Activated naive CD4-positive, alpha-beta T cell treated with anti-CD3 and anti-CD28 coated beads, Interleukin-2, amount 50 U/mL, for 24 hours (primary cell): ENCODE measurements at regions not wholly inside any gene's neighbourhood (a gene's known extent, or its start where the extent isn't known, plus 50 kb on each side); places are given as distances from the start of the nearest gene placed in this dataset.

Experiments used
- H3K27ac Mint-ChIP-seq: one replicate; pipeline ENCODE4 v1.8.0; 2021; ENCODE audit warnings: mild to moderate bottlenecking, mixed read lengths
- H3K27me3 Mint-ChIP-seq: one replicate; pipeline ENCODE4 v1.8.0; 2021; ENCODE audit warnings: mixed read lengths
- H3K36me3 Mint-ChIP-seq: one replicate; pipeline ENCODE4 v1.8.0; 2021; ENCODE audit warnings: mixed read lengths
- H3K4me1 Mint-ChIP-seq: one replicate; pipeline ENCODE4 v1.8.0; 2021; ENCODE audit warnings: mixed read lengths
- H3K4me3 Mint-ChIP-seq: one replicate; pipeline ENCODE4 v1.8.0; 2021; ENCODE audit warnings: mild to moderate bottlenecking, mixed read lengths
- H3K9me3 Mint-ChIP-seq: one replicate; pipeline ENCODE4 v1.8.0; 2021; ENCODE audit warnings: mixed read lengths

DNA sequence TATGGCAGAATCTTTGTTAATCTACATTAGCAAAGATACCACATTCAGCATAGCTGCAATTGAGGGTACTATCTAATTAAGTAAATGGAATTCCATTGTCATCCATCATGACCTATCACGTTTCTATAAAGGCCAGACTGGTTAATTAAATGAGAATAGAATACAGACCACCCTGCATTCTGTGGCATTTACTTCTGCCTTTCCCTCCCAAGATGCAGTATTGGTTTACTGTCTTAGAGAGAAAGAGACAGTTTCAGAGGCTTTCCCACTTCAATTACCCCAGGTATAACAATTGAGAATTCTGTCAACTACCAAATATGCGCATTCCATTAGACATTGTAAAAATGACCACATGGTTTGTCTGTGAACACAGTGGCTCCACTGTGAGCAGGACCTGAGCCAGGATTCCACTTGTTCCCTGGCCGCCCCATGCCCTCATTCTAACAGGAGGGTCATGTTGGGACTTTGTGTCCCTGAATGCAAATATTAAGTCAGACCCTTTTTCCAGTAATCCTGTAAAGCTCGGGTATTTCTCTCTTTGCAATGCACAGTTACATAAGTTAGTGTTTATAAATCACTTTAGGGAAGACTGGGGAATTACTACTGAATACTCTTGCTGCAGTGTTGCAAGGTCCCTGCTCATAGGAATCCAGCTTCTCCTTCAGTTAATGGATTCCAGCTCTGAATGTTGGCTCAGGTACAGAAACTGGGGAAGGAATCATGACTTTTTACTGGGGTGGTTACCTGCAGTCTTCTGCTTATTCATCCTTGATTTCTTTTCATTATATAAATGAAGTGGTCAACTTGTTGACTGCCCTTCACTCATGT is 261.0 kb downstream of the PDGFC start:
- Mint-ChIP-seq H3K4me1 (no peaks in the 10 kb centered on the region), H3K4me3 (no peak overlapping the region), H3K36me3 (no peaks in the 10 kb centered on the region), H3K9me3 (no peaks in the 10 kb centered on the region), H3K27me3 (no peaks in the 10 kb centered on the region), H3K27ac (no peak overlapping the region)

DNA sequence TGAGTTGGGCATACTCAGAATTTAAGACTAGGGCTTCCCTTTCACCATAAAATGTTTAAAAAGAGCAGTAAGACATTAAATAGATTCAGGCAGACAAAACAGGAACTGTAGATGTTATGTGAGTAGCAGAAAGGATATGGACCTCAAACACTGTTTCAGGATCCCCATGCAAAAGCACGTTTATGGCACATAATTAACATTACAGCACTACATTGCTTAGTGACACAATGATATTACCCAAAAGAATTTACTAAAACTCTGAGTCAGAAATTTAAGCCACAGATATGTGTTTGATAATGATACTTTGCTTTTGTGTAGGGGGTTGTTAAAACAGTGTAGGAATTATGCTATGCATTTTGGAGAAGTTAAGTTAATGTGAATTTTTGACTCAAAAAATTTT is 266.3 kb downstream of the PDGFC start:
- Mint-ChIP-seq H3K4me3 (no peak overlapping the region), H3K27ac (no peak overlapping the region), H3K36me3 (no peaks in the 10 kb centered on the region), H3K27me3 (no peaks in the 10 kb centered on the region), H3K4me1 (no peaks in the 10 kb centered on the region), H3K9me3 (no peaks in the 10 kb centered on the region)

DNA sequence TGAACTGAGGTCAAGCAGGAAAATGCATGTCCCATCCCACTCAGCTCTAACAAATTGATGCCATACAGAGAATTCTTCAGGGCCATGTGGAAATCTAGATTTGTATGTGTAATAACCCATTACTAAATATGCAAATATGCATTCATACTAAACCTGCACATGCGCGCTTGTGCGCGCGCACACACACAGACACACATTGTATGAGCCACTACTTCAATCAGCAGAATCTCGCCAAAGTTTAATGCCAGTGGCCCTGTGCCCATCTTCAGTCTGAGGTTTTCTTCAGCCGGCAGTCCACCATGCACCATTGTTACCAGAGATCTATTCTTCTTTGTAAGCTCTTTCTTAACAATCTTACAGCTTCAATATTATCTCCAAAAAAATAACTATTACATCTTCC is 276.4 kb downstream of the PDGFC start:
- Mint-ChIP-seq H3K27ac (no peak overlapping the region), H3K27me3 (no peaks in the 10 kb centered on the region), H3K9me3 (peaks cover 9% of the 10 kb centered on the region), H3K4me3 (no peak overlapping the region), H3K4me1 (no peaks in the 10 kb centered on the region), H3K36me3 (no peaks in the 10 kb centered on the region)

DNA sequence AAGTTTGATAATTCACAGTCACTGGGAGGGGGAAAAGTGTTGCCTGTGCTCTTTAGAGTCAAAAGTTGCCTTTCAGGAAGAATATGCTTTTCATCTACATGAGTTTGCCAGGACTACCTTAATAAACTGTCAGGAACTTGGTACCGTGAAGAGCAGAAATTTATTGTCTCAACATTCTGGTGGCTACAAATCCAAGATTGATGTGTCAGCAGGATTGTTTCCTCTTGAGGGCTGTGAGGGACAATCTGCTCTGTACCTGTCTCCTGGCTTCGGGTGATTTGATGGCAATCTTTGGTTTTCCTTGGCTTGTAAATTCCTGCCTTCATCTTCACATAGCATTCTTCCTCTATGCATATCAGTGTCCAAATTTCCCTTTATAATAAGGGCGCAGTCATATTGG is 277.2 kb downstream of the PDGFC start:
- Mint-ChIP-seq H3K36me3 (no peaks in the 10 kb centered on the region), H3K4me3 (no peak overlapping the region), H3K27me3 (no peaks in the 10 kb centered on the region), H3K4me1 (no peaks in the 10 kb centered on the region), H3K9me3 (peaks cover 9% of the 10 kb centered on the region), H3K27ac (no peak overlapping the region)

- Mint-ChIP-seq H3K36me3 (no peaks in the 10 kb centered on the region), H3K27ac (no peak overlapping the region), H3K4me3 (no peak overlapping the region), H3K9me3 (peaks cover 4% of the 10 kb centered on the region), H3K4me1 (no peaks in the 10 kb centered on the region), H3K27me3 (no peaks in the 10 kb centered on the region)
These were observed 278.0 kb downstream of the PDGFC start for GRCh38 chr4:156693557-156693956.

DNA sequence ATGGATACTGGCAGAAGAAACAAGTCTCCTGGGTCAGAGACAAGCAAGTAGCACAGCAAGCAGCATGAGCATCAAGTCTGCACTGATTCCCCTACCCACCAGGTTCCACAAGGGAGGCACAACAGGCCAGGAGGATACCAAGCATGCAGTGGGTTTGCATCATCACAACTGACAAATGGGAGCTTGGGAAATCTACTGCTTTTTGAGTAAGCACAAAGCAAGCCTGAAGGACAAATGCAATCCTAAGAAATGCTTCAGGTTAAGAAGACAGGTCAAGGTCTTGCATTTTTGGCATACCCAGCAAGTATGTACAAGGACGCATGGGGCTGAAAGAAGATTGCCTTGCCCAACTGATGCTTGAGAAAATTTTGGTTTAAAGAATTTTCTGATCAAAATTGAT is 279.6 kb downstream of the PDGFC start:
- Mint-ChIP-seq H3K4me1 (no peaks in the 10 kb centered on the region), H3K4me3 (no peak overlapping the region), H3K9me3 (peaks cover 4% of the 10 kb centered on the region), H3K27me3 (no peaks in the 10 kb centered on the region), H3K36me3 (no peaks in the 10 kb centered on the region), H3K27ac (no peak overlapping the region)

DNA sequence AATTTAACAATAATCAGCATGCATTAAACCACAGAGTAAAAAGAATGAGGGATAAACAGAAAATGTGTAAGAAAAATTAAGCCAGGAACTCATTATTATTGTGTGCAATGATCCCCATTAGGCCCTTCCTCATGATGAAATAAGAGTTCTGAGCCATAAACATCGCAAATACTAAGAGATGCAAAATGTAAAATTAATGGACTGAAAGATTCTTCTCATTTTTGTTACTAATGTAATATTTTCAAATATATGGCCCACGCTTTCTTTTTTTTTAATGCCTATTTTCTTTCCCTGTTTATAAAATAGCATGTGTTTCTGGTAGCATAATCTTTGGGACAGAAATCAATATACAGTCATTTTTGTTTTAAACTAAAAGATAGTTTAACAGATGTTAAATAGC is 281.0 kb downstream of the PDGFC start:
- no peak overlapping the region for H3K27ac Mint-ChIP-seq
- H3K27me3 Mint-ChIP-seq = no peaks in the 10 kb centered on the region
- H3K4me3 Mint-ChIP-seq = no peak overlapping the region
- H3K4me1 Mint-ChIP-seq = no peaks in the 10 kb centered on the region
- H3K9me3 Mint-ChIP-seq = peaks cover 3% of the 10 kb centered on the region
- no peaks in the 10 kb centered on the region for H3K36me3 Mint-ChIP-seq

GRCh38 chr4:156686120-156686519 is 285.5 kb downstream of the PDGFC start:
- Mint-ChIP-seq H3K27ac (no peak overlapping the region), H3K4me1 (no peaks in the 10 kb centered on the region), H3K4me3 (no peak overlapping the region), H3K27me3 (no peaks in the 10 kb centered on the region), H3K36me3 (no peaks in the 10 kb centered on the region), H3K9me3 (peaks cover 6% of the 10 kb centered on the region)

DNA sequence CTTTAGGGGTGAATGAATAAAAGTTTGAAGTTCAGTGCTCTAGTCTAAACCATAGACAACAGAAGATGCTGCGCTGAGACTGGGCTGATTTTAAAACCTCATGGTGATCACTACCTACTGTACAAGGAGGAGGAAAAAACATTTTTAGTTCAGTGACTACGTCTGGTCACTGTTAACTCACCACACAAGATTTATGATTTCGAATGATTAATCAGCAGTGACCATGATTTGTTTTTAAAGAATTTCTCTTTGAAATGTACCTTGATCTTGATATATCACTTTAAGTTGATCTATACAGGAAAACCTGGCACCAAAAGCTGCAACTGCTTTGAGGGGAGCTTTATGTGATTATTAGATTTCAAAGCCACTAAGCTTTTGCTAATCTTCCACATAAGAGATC is 286.3 kb downstream of the PDGFC start:
- Mint-ChIP-seq H3K4me3 (no peak overlapping the region), H3K9me3 (peaks cover 6% of the 10 kb centered on the region), H3K36me3 (no peaks in the 10 kb centered on the region)

DNA sequence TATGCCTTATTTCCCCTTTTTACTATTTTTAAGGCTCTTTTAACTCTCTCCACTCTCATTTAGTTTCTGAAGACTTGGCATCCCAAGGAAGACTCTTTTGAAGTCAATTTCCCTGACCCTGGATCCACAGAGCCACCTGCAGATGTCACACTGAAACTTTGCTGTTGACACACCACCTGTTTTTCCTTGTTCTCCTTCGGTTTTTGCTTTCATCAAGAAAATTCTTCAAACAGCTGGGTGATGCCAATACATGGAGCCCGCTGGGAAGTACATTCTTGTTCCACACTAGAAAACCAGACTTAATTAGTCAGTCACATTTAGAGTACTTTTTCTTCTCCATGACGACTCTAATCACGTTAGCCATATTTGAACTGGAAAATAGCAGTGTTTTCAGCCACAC is 293.9 kb downstream of the PDGFC start:
- no peak overlapping the region for H3K4me3 Mint-ChIP-seq
- no peaks in the 10 kb centered on the region for H3K36me3 Mint-ChIP-seq
- H3K27ac Mint-ChIP-seq = no peak overlapping the region
- no peaks in the 10 kb centered on the region for H3K4me1 Mint-ChIP-seq
- H3K9me3 Mint-ChIP-seq = peaks cover 6% of the 10 kb centered on the region
- H3K27me3 Mint-ChIP-seq = no peaks in the 10 kb centered on the region

More for the DNA sequence above, 286.3 kb downstream of the PDGFC start:
- Mint-ChIP-seq H3K27me3 (no peaks in the 10 kb centered on the region), H3K4me1 (no peaks in the 10 kb centered on the region), H3K27ac (no peak overlapping the region)

DNA sequence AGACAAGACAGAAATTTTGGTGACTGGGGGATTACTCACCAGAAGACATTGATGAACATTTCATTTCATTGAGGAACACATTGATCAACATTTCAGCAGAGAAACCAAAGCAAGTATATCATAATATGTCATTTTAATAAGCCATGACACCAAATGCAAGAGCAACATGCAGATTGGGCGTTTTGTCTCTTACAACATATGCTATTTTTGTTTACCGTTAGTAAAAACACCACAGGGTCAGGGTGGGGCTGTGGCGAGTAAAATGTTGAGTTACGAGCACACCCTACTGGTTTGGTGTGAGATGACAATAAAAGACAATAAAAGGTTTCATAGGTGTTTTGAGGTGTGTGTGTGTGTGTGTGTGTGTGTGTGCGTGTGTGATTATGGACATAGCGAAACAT is 294.5 kb downstream of the PDGFC start:
- Mint-ChIP-seq H3K9me3 (peaks cover 6% of the 10 kb centered on the region), H3K27ac (no peak overlapping the region), H3K4me1 (no peaks in the 10 kb centered on the region), H3K36me3 (no peaks in the 10 kb centered on the region), H3K4me3 (no peak overlapping the region), H3K27me3 (no peaks in the 10 kb centered on the region)

DNA sequence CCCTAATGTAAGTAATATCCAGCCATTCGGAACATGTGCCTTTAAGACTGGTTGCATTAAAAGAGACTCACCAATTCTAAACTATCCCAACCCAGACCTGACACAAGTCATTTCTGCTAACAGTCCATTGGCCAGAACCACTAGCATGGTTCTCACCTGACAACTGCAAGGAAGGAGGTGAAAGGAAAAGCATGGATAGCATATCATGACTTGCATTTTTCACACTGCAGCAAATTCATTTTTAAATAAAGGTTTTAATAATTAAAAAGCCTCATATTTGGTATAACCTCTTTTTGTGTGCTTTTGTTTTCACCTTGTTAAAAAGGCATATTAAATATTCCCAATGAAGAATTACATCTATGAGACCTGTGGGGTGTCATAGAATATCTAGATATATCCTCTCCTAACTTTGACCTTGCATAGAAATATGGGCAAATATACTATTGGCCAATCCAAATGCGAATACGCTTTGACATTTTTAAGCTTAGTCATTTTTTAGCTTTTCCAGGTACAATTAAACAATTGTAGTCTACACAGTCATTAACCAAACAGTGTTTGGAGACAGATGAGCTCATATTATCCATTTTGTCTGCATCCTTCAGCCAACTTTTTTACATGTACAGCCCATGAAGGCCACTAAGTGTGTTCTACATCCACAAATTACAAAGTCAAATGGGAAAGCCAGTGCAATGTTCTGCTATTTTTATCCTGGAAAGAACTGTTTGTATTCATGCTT is 295.3 kb downstream of the PDGFC start:
- Mint-ChIP-seq H3K36me3 (no peaks in the 10 kb centered on the region), H3K4me1 (no peaks in the 10 kb centered on the region), H3K27me3 (no peaks in the 10 kb centered on the region), H3K9me3 (no peaks in the 10 kb centered on the region), H3K27ac (no peak overlapping the region), H3K4me3 (no peak overlapping the region)

DNA sequence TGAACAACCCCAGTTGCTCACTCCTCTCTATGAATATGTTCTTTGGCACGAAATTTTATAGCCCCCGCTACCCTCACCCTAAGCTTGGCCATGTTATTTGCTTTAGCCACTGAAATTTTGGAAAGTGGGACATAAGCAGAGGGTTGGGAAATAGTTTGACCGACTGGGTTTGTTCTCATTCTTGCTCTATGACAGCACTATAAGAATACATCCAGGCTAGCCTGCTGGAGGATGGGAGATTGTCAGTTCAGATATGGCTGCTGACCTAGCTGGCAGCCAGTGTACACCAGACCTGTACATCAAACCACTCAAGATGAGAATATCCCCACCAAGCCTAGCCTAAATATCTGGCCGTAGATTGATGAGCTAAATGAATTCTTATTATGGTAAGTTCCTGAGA is 298.1 kb downstream of the PDGFC start:
- H3K4me1 Mint-ChIP-seq = no peaks in the 10 kb centered on the region
- no peaks in the 10 kb centered on the region for H3K27me3 Mint-ChIP-seq
- H3K4me3 Mint-ChIP-seq = no peak overlapping the region
- H3K36me3 Mint-ChIP-seq = no peaks in the 10 kb centered on the region
- no peaks in the 10 kb centered on the region for H3K9me3 Mint-ChIP-seq
- H3K27ac Mint-ChIP-seq = no peak overlapping the region

- H3K27me3 Mint-ChIP-seq = no peaks in the 10 kb centered on the region
- H3K9me3 Mint-ChIP-seq = no peaks in the 10 kb centered on the region
- H3K4me1 Mint-ChIP-seq = no peaks in the 10 kb centered on the region
- no peaks in the 10 kb centered on the region for H3K36me3 Mint-ChIP-seq
- H3K27ac Mint-ChIP-seq = no peak overlapping the region
- H3K4me3 Mint-ChIP-seq = no peak overlapping the region
These were observed 298.9 kb downstream of the PDGFC start for GRCh38 chr4:156672492-156673305.

DNA sequence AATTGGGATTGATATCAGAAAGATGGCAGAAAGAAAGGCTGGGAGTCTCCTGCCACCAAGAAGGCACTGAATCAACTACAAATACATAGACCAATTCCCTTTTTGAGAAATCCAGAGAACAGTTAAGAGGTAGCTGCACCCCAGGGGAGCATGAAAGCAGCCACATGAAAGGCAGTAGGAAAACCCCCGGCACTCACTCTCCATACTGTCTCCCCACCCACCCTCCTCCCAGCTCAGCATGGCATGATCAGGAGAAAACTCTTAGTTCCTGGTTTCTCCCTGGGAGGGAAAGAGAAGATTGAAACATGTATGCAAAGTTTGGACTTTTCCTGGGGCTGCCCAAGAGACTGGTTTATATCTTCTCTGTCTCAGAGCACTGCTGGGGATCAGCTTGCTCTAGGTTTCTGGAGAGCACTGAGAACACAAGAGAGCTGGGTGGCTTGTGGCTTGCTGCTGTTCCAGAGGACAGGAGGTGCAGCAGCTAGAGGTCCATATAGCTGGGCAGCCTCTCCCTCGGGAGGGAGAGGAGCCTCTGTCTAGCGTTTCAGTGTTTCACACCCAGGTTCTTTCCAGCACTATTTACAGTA is 305.7 kb downstream of the PDGFC start:
- Mint-ChIP-seq H3K9me3 (peaks cover 4% of the 10 kb centered on the region), H3K27ac (no peak overlapping the region), H3K4me3 (no peak overlapping the region), H3K4me1 (no peaks in the 10 kb centered on the region), H3K27me3 (no peaks in the 10 kb centered on the region), H3K36me3 (no peaks in the 10 kb centered on the region)
